SH-SY5Y (cell line): ENCODE measurements at regions not wholly inside any gene's neighbourhood (a gene's known extent, or its start where the extent isn't known, plus 50 kb on each side); places are given as distances from the start of the nearest gene placed in this dataset.

Experiments
- GATA2 ChIP-seq: IDR thresholded peaks from 2 replicates; pipeline ENCODE4 v1.6.1; 2011; ENCODE audit warnings: mild to moderate bottlenecking, low read depth, low read length
- GATA3 ChIP-seq: IDR thresholded peaks from 2 replicates; pipeline ENCODE4 v1.6.1; 2011; ENCODE audit warnings: low read depth, mild to moderate bottlenecking, low read length, moderate library complexity

GRCh38 chr9:73539881-73540390 is 388.3 kb downstream of the ANXA1 start:
- TF ChIP-seq GATA2 (no peak), GATA3 (no peak)
